ENCODE measurements at regions not wholly inside any gene's neighbourhood (a gene's known extent, or its start where the extent isn't known, plus 50 kb on each side); places are given as distances from the start of the nearest gene placed in this dataset.

- H3K9me3 ChIP-seq: no peaks in the 10 kb centered on the region
- WGBS: 58% methylated on average over 5 of the region's 5 CpGs
- no peak for DNase-seq (ENCODE audit: low spot score in 2 of 2)
- TF ChIP-seq POLR2AphosphoS5 (IDR thresholded peaks at IDR 0.05): no peak
- no peak for TF ChIP-seq POLR2A (IDR thresholded peaks at IDR 0.05)
- TF ChIP-seq CTCF (IDR thresholded peaks at IDR 0.05): no peak
- TF ChIP-seq EP300 (IDR thresholded peaks at IDR 0.05): no peak
- H3K27ac ChIP-seq: no peak overlapping the region
- no peaks in the 10 kb centered on the region for H3K36me3 ChIP-seq
- no peak overlapping the region for H3K4me3 ChIP-seq
- H3K27me3 ChIP-seq: no peaks in the 10 kb centered on the region
- no peaks in the 10 kb centered on the region for H3K4me1 ChIP-seq
These were observed 1053.7 kb upstream of the ZEB2 start for GRCh38 chr2:145573608-145574007.

- TF ChIP-seq POLR2A (IDR thresholded peaks at IDR 0.05): no peak
- no peak for TF ChIP-seq CTCF (IDR thresholded peaks at IDR 0.05)
- Histone ChIP-seq H3K4me1 (no peaks in the 10 kb centered on the region), H3K4me3 (no peak overlapping the region), H3K27ac (no peak overlapping the region), H3K9me3 (no peaks in the 10 kb centered on the region), H3K27me3 (no peaks in the 10 kb centered on the region), H3K36me3 (no peaks in the 10 kb centered on the region)
- no peak for DNase-seq (ENCODE audit: low spot score in 2 of 2)
These were observed 1052.3 kb upstream of the ZEB2 start for GRCh38 chr2:145572238-145572637.

- WGBS: 75% methylated on average over 2 of the region's 2 CpGs
These were observed 1049.2 kb upstream of the ZEB2 start for GRCh38 chr2:145569108-145569507.

GRCh38 chr2:145563741-145564615 is 1044.1 kb upstream of the ZEB2 start:
- no peak overlapping the region for H3K4me3 ChIP-seq
- H3K27me3 ChIP-seq: no peaks in the 10 kb centered on the region
- no peaks in the 10 kb centered on the region for H3K36me3 ChIP-seq
- peaks cover 11% of the 10 kb centered on the region for H3K4me1 ChIP-seq
- 43% methylated on average over 7 of the region's 7 CpGs for WGBS
- DNase-seq (ENCODE audit: low spot score in 2 of 2): no peak
- TF ChIP-seq CTCF (IDR thresholded peaks at IDR 0.05): no peak
- H3K27ac ChIP-seq: peak overlapping the region; percentile 64
- H3K9me3 ChIP-seq: no peaks in the 10 kb centered on the region

More at GRCh38 chr2:145569108-145569507, 1049.2 kb upstream of the ZEB2 start:
- H3K27ac ChIP-seq: no peak overlapping the region
- no peaks in the 10 kb centered on the region for H3K9me3 ChIP-seq
- H3K27me3 ChIP-seq: no peaks in the 10 kb centered on the region
- no peaks in the 10 kb centered on the region for H3K36me3 ChIP-seq
- no peak overlapping the region for H3K4me3 ChIP-seq
- H3K4me1 ChIP-seq: peaks cover 4% of the 10 kb centered on the region
- DNase-seq (ENCODE audit: low spot score in 2 of 2): no peak
- TF ChIP-seq CTCF (IDR thresholded peaks at IDR 0.05) (no peak), POLR2AphosphoS5 (IDR thresholded peaks at IDR 0.05) (no peak)

- Histone ChIP-seq H3K4me1 (peaks cover 11% of the 10 kb centered on the region), H3K27me3 (no peaks in the 10 kb centered on the region), H3K36me3 (no peaks in the 10 kb centered on the region), H3K27ac (no peak overlapping the region), H3K9me3 (no peaks in the 10 kb centered on the region), H3K4me3 (no peak overlapping the region)
- TF ChIP-seq EP300 (IDR thresholded peaks at IDR 0.05) (no peak), POLR2AphosphoS5 (IDR thresholded peaks at IDR 0.05) (no peak), POLR2A (IDR thresholded peaks at IDR 0.05) (no peak), CTCF (IDR thresholded peaks at IDR 0.05) (no peak)
- WGBS: 95% methylated on average over 3 of the region's 3 CpGs
- DNase-seq (ENCODE audit: low spot score in 2 of 2): no peak
These were observed 1041.2 kb upstream of the ZEB2 start for GRCh38 chr2:145561152-145561551.

Measured in suprapubic skin (tissue), 4 donors.